Non-pigmented ciliary epithelial cell (primary cell): ENCODE measurements at regions not wholly inside any gene's neighbourhood (a gene's known extent, or its start where the extent isn't known, plus 50 kb on each side); places are given as distances from the start of the nearest gene placed in this dataset.
"Not testable (repeated sequence)": the region's sequence is repeated elsewhere in the genome, so short reads cannot be mapped to it uniquely, and the experiment has no call there.

Experiments used
- DNase-seq: peaks from one replicate; pipeline ENCODE4 v3.0.0-alpha.2; 2010; ENCODE audit warnings: low read depth

DNA sequence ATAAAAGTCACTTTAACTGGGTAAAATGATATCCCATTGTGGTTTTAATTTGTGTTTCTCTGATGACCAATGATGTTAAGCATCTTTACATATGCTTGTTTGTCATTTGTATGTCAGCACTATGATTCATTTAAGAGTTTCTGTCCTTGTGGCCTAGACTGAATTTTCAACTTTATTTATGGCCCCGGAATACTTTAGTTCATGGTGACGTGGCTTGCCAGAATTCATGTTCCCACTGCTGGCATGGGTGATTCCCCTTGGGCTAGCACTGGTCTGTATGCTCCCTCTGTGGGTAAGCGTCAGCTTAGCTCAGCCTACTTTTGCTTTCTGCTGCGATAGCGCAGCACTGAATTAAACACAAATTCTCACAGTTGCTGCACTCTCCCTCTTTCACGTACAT, 436.3 kb upstream of the SGO1 start:
- DNase-seq: no peak

DNA sequence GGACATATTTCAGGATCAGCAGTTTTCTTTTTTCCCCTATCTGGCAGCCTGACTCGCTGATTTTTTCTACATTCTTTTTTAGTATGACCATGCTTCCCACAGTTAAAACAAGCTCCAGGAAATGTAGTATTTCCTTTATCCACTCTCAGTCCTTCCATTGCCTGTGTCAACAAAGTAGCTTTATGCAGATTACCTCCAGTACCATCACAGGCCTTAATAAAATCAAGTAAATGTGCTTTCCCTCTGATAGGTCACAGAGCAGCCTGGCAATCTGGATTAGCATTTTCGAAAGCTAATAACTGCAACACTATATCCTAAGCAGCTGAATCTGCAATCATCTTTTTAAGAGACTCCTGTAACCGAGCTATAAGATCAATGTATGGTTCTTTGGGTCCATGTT, 432.6 kb upstream of the SGO1 start:
- not testable (repeated sequence) for DNase-seq

DNA sequence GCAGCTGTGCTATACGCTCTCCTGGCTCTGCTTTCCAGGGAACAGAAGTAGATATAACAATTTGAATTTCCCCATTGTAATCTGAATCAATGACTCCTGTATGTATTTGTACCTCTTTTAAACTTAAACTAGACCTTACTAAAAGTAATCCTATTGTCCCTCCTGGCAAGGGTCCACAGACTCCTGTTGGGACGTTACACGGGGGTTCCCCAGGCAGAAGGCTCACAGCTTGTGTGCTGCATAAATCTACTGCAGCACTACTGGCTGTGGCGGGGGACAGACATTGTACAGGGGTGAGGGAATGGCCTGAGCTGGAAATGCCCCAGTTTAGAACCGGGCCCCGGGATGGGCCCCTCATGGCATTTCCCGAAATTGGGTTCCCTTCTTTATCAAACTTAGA, 432.2 kb upstream of the SGO1 start:
- not testable (repeated sequence) for DNase-seq

DNA sequence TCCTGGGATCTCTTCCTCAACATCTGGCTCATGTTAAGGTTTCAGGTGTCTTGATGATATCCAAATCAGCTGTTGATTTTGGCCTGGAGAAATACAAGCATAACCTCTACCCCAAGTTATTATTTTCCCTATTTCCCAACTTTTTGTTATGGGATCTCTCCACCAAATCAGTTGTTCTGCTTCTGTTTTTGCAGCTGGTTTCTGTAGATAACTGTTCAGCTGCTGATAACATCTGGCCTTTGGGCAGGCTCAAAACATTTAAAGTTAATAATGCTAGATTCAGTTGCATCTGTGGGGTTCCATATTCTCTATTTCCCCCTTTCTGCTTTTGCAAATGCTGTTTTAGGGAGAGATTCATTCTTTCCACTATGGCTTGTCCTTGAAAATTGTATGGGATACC, 430.0 kb upstream of the SGO1 start:
- DNase-seq: not testable (repeated sequence)

DNA sequence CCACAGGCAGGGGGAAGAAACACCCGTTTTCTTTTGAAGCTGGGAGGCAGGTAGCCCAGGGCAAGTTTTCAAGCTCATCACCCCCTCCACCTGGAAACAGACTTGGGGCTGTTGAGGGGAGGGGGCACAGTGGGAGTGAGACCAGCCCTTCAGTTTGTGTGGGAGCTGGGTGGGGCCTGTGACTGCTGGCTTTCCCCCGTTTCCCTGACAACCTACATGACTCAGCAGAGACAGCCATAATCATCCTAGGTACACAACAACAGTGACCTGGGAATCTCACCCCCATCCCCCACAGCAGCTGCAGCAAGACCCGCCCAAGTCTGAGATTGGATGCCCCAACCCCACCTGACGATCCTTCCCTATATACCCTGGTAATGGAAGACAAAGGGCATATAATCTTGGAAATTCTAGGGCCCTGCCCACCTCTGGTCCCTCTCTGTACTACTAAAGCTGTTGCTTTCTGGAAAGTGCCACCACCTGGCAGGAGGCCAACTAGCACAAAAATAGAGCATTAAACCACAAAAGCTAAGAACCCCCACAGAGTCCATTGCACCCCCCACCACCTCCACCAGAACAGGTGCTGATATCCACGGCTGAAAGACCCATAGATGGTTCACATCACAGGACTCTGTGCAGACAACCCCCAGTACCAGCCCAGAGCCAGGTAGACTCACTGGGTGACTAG, 422.2 kb upstream of the SGO1 start:
- DNase-seq: no peak

DNA sequence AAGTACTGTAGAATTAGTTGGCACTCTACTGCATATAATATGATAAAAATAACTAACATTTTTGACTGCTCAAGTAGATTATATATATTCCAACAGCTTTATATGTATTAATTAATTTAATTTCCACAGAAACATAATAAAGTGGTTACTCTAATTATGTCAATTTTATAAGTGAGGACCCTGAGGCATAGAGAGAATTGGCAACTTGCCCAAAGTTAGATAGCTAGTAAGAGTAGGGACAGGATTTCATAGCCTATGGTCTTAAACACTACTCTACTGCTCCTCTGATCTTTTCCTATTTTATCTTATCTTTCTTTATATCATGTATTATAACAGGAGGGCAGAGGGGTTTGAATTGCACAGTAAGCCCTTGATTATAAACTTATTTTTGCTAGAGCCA, 418.7 kb upstream of the SGO1 start:
- DNase-seq: no peak

DNA sequence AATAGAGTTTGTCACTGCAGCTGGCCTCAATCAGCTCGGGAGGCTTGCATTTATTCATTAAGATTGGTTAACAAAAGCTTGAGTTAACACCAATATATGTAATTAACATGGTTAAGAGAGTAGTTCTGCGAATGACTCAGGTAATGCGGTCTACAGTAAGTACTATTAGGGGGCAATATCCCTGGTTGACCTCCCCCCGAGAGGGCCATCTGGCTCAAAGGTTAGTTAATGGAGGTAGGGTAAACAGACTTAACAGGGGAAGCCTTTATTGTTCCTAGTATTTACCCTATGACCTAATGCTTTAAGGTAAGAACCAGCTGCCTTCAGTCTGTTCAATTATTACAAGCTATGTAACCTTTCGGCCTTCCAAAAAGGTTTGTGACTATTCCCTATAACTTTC, 403.3 kb upstream of the SGO1 start:
- DNase-seq: no peak

DNA sequence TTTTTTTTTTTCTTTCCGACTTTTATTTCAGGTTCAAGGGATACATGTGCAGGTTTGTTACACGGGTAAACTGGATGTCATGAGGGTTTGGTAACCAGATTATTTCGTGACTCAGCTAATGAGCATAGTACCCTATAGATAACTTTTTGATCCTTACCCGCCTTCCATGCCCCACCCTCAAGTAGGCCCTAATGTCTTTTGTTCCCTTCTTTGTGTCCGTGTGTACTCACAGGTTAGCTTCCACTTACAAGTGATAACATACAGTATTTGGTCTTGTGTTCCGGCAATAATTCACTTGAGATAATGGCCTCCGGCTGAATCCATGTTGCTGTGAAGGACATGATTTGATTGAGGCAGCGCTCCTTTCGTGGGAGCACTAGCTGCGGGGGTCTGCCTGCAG, 402.8 kb upstream of the SGO1 start:
- no peak for DNase-seq

DNA sequence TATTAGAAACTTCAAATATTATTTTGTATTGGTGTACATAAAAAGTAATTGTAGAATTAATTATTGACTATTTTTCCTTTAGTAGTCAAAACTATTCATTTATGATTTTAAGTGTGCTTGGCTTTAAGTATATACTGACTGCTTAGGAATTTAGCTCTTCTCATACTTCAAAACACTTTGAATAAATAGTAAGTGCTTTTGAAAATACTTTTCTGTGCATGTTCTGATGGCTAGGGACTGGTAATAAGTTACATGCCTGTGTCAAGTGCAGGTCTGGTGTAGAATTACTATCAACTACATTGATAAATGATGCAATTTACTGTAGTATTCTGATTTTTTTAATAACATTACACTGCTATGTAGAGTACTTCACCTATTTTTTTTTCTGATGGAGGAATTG, 397.6 kb upstream of the SGO1 start:
- no peak for DNase-seq

DNA sequence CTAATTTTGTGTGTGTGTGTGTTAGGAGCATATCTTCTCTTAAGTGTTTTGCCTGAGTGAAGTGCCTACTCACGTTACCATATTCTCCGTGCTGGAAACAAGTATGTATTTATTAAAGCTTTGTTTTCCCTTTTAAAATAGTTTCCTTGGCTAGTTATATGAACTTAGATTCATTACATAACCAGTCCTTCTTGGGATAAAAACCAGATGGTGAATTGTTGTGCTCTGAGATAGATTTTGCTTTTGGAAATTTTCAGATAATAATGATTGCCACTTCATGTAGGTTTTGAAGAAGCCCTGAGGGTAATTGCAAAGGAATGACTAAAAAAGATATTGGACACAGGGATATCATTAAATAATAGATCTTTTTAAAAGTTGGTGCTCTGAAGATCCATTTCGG, 390.2 kb upstream of the SGO1 start:
- no peak for DNase-seq

DNA sequence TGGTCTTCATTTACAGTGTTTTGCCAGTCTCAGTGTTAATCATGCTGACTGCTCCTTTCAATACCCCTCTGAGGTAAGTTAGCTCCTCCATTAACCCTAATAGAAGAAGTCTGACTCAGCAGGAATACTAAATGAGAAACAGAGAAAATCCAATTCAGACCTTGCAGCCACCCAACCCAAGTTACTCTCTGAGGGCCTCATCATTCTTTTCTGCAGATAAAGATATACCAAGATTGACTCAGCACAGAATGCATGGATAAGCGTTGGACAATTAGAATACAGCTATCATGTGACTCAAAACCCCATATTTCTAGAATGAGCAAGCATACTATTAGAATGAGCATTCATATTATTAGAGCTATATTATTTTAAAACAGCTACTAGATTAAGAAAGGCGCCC, 389.1 kb upstream of the SGO1 start:
- peak; percentile 74 for DNase-seq

DNA sequence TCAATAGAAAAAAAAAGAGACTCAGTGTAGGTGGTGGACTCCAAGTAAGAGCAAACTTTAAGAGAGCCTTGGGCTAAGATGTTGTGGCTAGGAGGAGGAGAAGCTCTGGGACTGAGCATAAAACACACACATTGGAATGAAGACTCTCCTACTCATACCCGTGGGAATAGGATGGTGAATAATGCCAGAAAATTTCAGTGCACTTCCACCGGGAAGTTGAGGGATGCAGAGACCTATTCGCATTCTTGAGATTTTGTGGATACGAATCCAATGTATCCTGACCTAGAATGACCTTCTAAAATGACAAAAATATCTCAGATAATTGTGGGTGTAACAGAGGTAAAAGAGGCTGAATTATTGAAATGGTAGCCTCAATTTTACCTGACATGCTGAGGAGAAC, 388.7 kb upstream of the SGO1 start:
- DNase-seq: peak; percentile 84

DNA sequence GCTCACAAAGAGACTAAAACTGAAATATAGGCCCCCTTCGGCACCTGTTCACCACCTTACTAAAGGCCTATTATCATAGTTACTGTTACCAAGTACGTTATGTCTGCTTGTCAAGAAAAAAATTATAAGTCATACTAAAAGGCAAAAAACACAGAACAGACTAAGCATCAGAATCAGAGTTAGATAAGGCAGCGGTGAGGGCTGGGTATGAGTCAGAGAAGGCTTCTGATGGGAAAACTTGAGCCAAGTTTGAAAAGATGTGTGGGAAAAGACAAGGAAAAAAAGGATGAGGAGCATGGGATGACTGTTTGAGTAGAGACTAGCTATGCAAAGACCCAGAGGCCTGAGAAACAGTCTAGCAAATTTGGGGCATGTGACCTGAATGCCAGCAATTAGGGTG, 387.2 kb upstream of the SGO1 start:
- DNase-seq: peak; percentile 80

DNA sequence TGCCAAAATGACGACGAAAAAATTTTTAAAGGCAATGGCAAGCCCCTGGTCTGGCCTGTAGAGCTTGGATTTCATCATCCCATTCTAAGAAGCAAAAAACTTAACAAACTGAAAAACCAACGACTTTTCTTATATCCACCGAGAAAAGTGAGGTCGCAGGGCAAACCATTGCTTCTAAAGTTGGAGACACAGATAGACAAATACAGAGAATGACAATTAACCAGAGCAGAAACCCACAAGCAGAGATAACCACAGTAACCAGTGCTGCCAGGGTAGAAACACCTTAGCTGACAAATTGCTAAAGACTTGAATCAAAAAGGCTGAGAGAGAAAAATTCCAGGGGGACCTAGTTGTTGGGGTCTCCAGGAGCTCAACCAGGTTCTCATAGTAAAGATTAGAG, 386.5 kb upstream of the SGO1 start:
- DNase-seq: no peak

DNA sequence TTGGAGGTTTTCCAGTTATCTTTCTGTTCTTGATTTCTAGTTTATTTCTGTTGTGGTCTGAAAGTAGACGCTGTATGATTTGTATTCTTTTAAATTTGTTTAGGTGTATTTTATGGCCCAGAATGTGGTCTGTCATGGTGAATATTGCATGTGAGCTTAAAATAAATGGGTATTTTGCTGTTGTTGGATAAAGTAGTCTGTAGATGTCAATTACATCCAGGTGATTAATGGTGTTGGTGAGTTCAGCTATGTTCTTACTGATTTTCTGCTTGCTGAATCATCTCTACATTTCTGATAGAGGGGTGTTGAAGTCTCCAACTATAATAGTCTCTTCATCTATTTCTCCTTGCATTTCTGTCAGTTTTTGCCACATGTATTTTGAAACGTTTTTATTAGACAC, 383.3 kb upstream of the SGO1 start:
- DNase-seq: no peak

DNA sequence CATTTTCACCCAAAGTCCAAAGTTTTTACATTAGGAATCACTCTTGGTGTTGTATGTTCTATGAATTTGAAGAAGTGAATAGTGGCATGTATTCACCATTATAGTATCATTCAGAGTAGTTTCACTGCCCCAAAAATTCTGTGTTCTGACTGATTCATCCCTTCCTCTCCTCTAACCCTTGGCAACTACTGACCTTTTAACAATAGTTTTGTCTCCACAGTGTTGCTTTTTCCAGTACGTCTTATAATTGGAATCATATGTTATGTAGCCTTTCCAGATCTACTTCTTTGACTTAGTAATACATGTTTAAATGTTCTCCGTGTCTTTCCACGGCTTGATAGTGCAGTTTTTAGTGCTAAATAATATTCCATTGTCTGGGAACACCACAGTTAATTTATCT, 379.0 kb upstream of the SGO1 start:
- DNase-seq: no peak

DNA sequence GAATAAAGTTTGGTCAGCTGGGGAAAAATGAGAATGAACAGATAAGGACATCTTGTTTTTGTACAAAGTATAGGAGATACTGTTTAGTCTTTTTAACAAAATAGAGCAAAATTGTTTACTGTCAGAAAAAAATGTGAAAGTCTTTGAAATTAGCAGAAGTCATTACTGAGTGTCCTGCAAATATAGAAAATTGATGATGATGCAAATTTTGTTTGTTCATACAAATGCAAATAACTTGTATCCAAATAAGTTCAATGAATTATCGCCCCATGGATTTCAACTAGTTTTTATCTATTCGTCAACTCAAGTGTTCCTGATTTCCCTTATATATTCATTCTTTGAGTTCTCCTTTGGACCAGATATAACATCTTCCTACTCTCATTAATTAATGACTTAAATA, 378.0 kb upstream of the SGO1 start:
- DNase-seq: no peak

DNA sequence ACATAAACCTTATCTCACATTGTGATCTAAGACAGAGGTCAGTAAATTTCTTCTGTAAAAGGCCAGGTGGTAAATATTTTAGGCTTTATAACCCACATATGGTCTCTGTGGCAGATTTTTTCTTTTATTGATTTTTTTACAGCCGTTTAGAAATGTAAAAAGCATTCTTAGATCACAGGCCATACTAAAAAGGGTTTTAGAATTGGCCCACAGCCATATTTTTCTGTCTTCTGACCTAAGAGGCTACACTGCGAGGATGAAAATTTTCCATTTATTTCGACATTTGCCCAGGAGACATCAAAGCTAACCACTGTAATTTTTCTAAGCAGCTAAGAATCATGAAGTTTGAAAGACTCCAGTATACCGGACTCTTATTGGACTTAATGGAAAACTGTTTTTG, 377.2 kb upstream of the SGO1 start:
- no peak for DNase-seq

DNA sequence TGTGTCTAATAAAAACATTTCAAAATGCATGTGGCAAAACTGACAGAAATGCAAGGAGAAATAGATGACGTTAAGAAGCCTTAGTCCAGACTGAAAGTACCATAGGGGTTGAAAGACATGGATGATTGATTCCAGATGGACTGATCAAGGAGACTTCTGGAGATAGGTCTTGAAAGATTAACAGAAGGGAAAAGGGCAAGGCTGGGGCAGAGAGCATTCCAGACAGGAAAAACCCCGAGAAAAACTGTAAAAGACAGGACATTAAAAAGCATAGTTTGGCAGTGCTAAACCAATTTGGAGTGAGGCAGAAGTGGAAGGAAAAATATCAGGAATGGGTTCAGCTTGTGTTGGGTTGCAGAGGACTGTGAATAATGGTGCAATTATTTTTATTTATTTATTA, 375.2 kb upstream of the SGO1 start:
- DNase-seq: no peak

DNA sequence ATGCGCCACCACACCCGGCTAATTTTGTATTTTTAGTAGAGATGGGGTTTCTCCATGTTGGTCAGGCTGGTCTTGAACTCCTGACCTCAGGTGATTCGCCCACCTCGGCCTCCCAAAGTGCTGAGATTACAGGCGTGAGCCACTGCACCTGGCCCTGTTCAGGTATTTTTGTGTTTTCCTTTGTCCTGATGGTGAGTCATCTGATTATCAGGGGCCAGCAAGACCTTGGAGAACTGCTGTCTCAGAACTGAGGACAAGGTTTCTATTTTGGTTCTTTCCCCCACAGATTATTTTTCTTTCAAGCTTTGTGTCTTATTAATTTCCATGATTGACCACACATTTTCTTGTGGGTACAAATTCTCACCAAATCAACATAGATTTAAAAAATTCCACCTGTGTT, 374.4 kb upstream of the SGO1 start:
- DNase-seq: not testable (repeated sequence)

DNA sequence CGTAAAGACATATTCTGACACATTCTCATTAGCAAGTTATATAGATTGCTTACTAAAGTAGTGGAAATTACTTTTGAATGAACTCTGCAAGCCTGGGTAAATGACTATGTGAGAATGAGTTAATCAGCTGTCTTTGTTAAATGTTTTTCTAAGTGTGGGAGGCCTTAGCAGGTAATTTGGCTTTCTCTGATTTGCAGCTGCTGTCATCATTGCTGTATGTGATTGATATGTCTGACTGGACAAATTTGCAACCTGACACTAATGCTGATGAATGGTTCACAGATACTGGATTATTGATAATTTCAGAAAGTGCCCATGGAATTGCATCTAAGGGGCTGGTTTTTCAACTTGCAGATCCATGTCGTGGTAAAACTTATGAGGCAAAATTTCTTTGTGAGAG, 372.2 kb upstream of the SGO1 start:
- DNase-seq: no peak

DNA sequence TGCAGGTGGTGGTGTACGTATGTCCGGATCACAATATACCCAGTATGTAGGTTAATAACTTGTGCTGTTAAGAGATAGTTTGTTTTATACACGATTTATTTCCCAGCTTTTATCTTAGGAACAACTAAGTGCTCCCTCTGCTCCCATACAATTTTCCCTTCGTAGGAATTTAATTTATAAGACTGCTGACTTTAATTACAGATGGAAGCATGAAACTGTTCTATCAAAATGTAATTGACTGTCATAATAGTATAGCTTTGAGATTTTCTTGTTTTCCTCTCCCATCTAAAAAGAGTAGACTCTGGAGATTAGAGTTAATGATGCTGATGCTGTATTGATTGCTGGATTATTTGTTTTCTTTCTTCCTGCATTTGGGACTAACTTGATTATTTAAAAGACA, 370.7 kb upstream of the SGO1 start:
- no peak for DNase-seq

DNA sequence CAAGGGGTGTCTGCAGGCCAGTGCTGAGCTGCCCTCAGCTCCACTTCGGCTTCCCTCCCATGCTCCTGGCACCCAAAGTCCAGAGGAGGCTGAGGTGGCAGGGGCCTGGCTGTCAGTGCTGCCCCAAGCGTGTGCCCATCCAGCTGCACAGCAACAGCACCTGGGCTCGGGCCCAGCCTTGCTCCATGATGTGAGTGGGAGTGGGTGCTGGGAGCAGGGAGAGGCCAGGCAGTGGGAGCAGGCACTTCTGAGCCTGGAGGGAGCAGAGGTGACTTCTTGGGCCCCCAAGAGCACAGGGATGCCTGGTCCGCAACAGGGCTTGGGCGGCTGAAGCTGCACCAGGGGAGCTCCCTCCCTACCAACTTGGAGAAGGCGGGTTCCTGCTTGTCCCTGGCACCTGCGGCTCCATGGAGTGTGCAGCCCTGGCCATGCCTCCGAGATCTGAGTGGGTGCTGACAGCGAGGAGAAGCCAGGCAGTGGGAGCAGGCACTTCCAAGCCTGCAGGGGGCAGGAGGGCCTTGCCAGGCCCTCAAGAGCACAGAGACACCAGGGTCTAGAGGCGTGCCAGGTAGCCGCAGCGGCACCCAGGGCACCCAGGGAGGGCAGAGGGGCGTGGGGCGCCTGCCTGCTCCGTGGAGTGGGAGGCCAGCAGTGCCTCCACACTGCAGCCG, 366.7 kb upstream of the SGO1 start:
- DNase-seq: no peak
